ENCODE measurements at regions not wholly inside any gene's neighbourhood (a gene's known extent, or its start where the extent isn't known, plus 50 kb on each side); places are given as distances from the start of the nearest gene placed in this dataset.

- TF ChIP-seq, protein P1, sequence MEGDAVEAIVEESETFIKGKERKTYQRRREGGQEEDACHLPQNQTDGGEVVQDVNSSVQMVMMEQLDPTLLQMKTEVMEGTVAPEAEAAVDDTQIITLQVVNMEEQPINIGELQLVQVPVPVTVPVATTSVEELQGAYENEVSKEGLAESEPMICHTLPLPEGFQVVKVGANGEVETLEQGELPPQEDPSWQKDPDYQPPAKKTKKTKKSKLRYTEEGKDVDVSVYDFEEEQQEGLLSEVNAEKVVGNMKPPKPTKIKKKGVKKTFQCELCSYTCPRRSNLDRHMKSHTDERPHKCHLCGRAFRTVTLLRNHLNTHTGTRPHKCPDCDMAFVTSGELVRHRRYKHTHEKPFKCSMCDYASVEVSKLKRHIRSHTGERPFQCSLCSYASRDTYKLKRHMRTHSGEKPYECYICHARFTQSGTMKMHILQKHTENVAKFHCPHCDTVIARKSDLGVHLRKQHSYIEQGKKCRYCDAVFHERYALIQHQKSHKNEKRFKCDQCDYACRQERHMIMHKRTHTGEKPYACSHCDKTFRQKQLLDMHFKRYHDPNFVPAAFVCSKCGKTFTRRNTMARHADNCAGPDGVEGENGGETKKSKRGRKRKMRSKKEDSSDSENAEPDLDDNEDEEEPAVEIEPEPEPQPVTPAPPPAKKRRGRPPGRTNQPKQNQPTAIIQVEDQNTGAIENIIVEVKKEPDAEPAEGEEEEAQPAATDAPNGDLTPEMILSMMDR (IDR thresholded peaks at IDR 0.05; ENCODE audit: low read depth, low read length, missing control alignments), result no peak
- DNase-seq (ENCODE audit: low read depth), result no peak
- no peak overlapping the region for H3K4me3 ChIP-seq (ENCODE audit: low read depth, low read length)
Observed at GRCh38 chr2:184481865-184482264, 116.5 kb upstream of the ZNF804A start.

GRCh38 chr2:184498936-184499335 is 99.4 kb upstream of the ZNF804A start:
- TF ChIP-seq, protein P1 (IDR thresholded peaks at IDR 0.05; ENCODE audit: low read depth, low read length, missing control alignments), result no peak
- no peak for DNase-seq (ENCODE audit: low read depth)
- H3K4me3 ChIP-seq (ENCODE audit: low read depth, low read length), result no peak overlapping the region

DNA sequence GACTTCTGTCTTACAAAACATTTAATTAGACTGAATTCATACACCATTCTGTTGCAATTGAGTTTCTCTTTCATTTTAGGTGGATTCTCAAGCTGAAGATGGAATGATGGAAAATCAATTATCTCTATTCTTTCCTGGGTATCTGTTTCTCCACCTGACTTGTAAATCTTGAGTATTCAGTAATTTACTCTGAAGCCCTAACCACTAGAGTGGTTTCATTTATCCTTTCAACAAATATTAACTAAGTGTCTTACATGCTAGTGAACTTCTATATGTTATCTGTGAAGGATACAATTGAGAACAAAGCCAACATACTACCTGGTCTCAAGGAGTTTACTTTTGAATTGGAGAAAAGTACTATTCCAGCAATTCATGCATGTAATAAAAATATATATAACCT is 94.1 kb upstream of the ZNF804A start:
- TF ChIP-seq, protein P1 (IDR thresholded peaks at IDR 0.05; ENCODE audit: low read depth, low read length, missing control alignments), result no peak
- no peak overlapping the region for H3K4me3 ChIP-seq (ENCODE audit: low read depth, low read length)
- DNase-seq (ENCODE audit: low read depth), result no peak

DNA sequence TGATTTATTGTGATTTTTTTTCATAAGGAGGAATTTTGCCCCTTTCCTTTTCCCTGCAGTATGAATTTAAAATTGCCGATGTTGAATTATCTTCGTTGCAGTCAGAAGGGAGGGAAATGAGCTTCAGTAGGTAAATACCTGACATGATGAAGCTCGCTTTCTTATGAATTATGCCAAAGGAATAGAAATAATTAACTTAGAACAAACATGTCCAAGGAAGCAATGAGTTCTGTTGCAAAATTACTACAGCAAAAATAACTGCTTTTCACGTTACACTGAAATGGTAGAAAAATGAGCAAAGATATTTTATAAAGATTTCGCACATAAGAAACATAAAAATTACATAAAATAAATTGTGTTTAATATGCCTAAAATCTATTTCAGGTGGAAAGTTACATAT is 91.1 kb upstream of the ZNF804A start:
- no peak overlapping the region for H3K4me3 ChIP-seq (ENCODE audit: low read depth, low read length)
- DNase-seq (ENCODE audit: low read depth), result no peak
- TF ChIP-seq, protein P1 (IDR thresholded peaks at IDR 0.05; ENCODE audit: low read depth, low read length, missing control alignments), result no peak

GRCh38 chr2:184517402-184517801 is 80.9 kb upstream of the ZNF804A start:
- no peak overlapping the region for H3K4me3 ChIP-seq (ENCODE audit: low read depth, low read length)
- TF ChIP-seq, protein P1 (IDR thresholded peaks at IDR 0.05; ENCODE audit: low read depth, low read length, missing control alignments), result no peak
- DNase-seq (ENCODE audit: low read depth), result no peak

- DNase-seq (ENCODE audit: low read depth), result no peak
- no peak overlapping the region for H3K4me3 ChIP-seq (ENCODE audit: low read depth, low read length)
- TF ChIP-seq, protein P1 (IDR thresholded peaks at IDR 0.05; ENCODE audit: low read depth, low read length, missing control alignments), result no peak
Observed at GRCh38 chr2:184520441-184520840, 77.9 kb upstream of the ZNF804A start.

DNA sequence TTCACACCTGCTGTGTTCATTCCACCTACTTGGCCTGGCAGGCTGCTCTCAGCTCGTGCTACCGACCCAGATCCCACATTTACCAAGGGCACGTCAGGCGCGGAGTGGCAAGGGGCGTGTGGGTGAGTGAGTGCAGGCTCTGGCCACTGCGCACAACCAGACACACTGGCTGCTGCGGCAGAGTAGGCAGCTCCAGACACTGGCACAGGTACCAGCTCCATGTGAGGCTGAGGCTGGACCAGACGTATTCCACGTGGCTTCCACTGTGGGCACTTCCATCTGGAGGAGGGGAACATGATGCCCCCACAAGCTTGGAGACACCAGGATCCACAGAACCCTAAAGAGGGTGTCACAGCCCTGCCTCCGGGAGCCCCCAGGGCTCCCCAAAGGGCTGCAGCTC is 74.6 kb upstream of the ZNF804A start:
- DNase-seq (ENCODE audit: low read depth), result no peak
- TF ChIP-seq, protein P1 (IDR thresholded peaks at IDR 0.05; ENCODE audit: low read depth, low read length, missing control alignments), result no peak
- no peak overlapping the region for H3K4me3 ChIP-seq (ENCODE audit: low read depth, low read length)
